H1 (cell line): ENCODE measurements at regions not wholly inside any gene's neighbourhood (a gene's known extent, or its start where the extent isn't known, plus 50 kb on each side); places are given as distances from the start of the nearest gene placed in this dataset.

ENCODE experiments used
- CTCF ChIA-PET: fragments of 300-600 bp; sonication (Branson Sonifier 250); formaldehyde crosslinking; loops from one replicate; lab custom pipeline; 2021; ENCODE audit not compliant: partially characterized antibody; lab: Charles Lee
- POLR2A ChIA-PET: fragments of 300-600 bp; sonication (Branson Sonifier 250); formaldehyde crosslinking; loops from one replicate; lab custom pipeline; 2021; ENCODE audit warnings: inconsistent platforms; ENCODE audit not compliant: partially characterized antibody; lab: Charles Lee
- DNase-seq, 2 experiments: peaks; one replicate each; pipeline versions ENCODE4 v3.0.0 to v3.0.0-alpha.2; 2010 to 2022; ENCODE audit warnings: low spot score in 2 of 2, low read depth in 1 of 2, mixed read lengths in 1 of 2
- FAIRE-seq: peaks from 2 replicates; lab custom pipeline; 2011; peaks lifted over from hg19 to GRCh38; lab: Jason Lieb, UNC
- H2AFZ ChIP-seq: 2 replicates; pipeline ENCODE4 v1.8.1; 2012; ENCODE audit warnings: low read length, inconsistent platforms
- H2AK5ac ChIP-seq: 2 replicates; pipeline ENCODE4 v1.6.1; 2013; ENCODE audit warnings: low read depth, low read length
- H2BK120ac ChIP-seq: replicated peaks from 2 replicates; pipeline ENCODE3; 2013; ENCODE audit warnings: low read depth, low read length, inconsistent platforms
- H2BK12ac ChIP-seq: 2 replicates; pipeline ENCODE4 v1.6.1; 2013; ENCODE audit warnings: low read depth, low read length
- H2BK15ac ChIP-seq: 2 replicates; pipeline ENCODE4 v1.6.1; 2013; ENCODE audit warnings: low read length
- H2BK20ac ChIP-seq: 2 replicates; pipeline ENCODE4 v1.6.1; 2013; ENCODE audit warnings: low read length
- H2BK5ac ChIP-seq: 2 replicates; pipeline ENCODE4 v1.6.1; 2013; ENCODE audit warnings: low read depth, low read length
- H3K14ac ChIP-seq: 2 replicates; pipeline ENCODE4 v1.6.1; 2013; ENCODE audit warnings: inconsistent platforms; ENCODE audit not compliant: insufficient read length
- H3K18ac ChIP-seq: 2 replicates; pipeline ENCODE4 v1.6.1; 2013; ENCODE audit warnings: low read length; ENCODE audit errors: extremely low read depth
- H3K23ac ChIP-seq: 2 replicates; pipeline ENCODE4 v1.6.1; 2013; ENCODE audit warnings: inconsistent platforms; ENCODE audit not compliant: insufficient read length
- H3K23me2 ChIP-seq: 2 replicates; pipeline ENCODE4 v1.6.1; 2013; ENCODE audit warnings: low read depth, low read length
- H3K27ac ChIP-seq: 2 replicates; pipeline ENCODE4 v1.6.1; 2011; ENCODE audit warnings: low read depth, low read length, inconsistent platforms
- H3K27me3 ChIP-seq, 4 experiments: replicated peaks in 1 of 4; 1 replicate in 1 of 4; 2 replicates in 3 of 4; pipeline versions ENCODE4 v1.6.1 to v1.8.1; 2011 to 2013; ENCODE audit warnings: low read length in 3 of 4, mild to moderate bottlenecking in 3 of 4, inconsistent platforms in 2 of 4, mixed read lengths in 2 of 4, moderate library complexity in 1 of 4; ENCODE audit not compliant: control insufficient read depth in 3 of 4, insufficient read depth in 3 of 4; ENCODE audit errors: extremely low read depth in 1 of 4
- H3K36me3 ChIP-seq, 4 experiments: 2 replicates each; pipeline versions ENCODE4 v1.6.1 to v1.8.1; 2011 to 2013; ENCODE audit warnings: mild to moderate bottlenecking in 4 of 4, low read length in 3 of 4, moderate library complexity in 2 of 4, control low read depth in 1 of 4, inconsistent platforms in 1 of 4; ENCODE audit not compliant: insufficient read depth in 4 of 4, control insufficient read depth in 2 of 4
- H3K4ac ChIP-seq: replicated peaks from 2 replicates; pipeline ENCODE3; 2013; ENCODE audit warnings: low read length, low read depth, mixed read lengths, inconsistent platforms; ENCODE audit not compliant: insufficient read length
- H3K4me1 ChIP-seq, 4 experiments: replicated peaks in 1 of 4; 1 replicate in 1 of 4; 2 replicates in 3 of 4; pipeline versions ENCODE4 v1.6.1 to v1.8.1; 2011 to 2013; ENCODE audit warnings: low read length in 3 of 4, inconsistent platforms in 2 of 4, mixed read lengths in 1 of 4; ENCODE audit not compliant: insufficient read depth in 4 of 4, control insufficient read depth in 3 of 4
- H3K4me2 ChIP-seq, 2 experiments: 2 replicates each; pipeline versions ENCODE4 v1.6.1 to v1.8.1; 2011 to 2013; ENCODE audit warnings: low read depth in 2 of 2, low read length in 2 of 2, control low read depth in 1 of 2, inconsistent platforms in 1 of 2, mild to moderate bottlenecking in 1 of 2; ENCODE audit not compliant: insufficient read depth in 1 of 2
- H3K4me3 ChIP-seq, 4 experiments: fragments of 200-600, 300-600 bp in 1 of 4; sonication (generic), shearing (Covaris generic), sonication (Bioruptor Twin) in 1 of 4; 2 replicates each; pipeline versions ENCODE4 v1.5.1 to v1.8.1; 2011 to 2016; ENCODE audit warnings: low read length in 4 of 4, low read depth in 3 of 4, control low read depth in 2 of 4, inconsistent platforms in 2 of 4, mild to moderate bottlenecking in 2 of 4, mixed read lengths in 1 of 4, moderate library complexity in 1 of 4; ENCODE audit not compliant: insufficient read depth in 2 of 4; ENCODE audit errors: extremely low read depth in 1 of 4
- H3K56ac ChIP-seq: replicated peaks from 2 replicates; pipeline ENCODE3; 2013; ENCODE audit warnings: low read depth, mild to moderate bottlenecking, mixed read lengths, low read length, inconsistent platforms; ENCODE audit not compliant: insufficient read length
- H3K79me1 ChIP-seq: 2 replicates; pipeline ENCODE4 v1.6.1; 2013; ENCODE audit warnings: low read depth, low read length, control low read depth
- H3K79me2 ChIP-seq, 2 experiments: 2 replicates each; pipeline versions ENCODE4 v1.6.1 to v1.8.1; 2012 to 2013; ENCODE audit warnings: low read length in 2 of 2, mild to moderate bottlenecking in 2 of 2, inconsistent platforms in 1 of 2; ENCODE audit not compliant: insufficient read depth in 2 of 2, control insufficient read depth in 1 of 2
- H3K9ac ChIP-seq, 4 experiments: replicated peaks in 1 of 4; 1 replicate in 1 of 4; 2 replicates in 3 of 4; pipeline versions ENCODE4 v1.6.1 to v1.8.1; 2011 to 2013; ENCODE audit warnings: low read depth in 3 of 4, low read length in 3 of 4, control low read depth in 2 of 4, mild to moderate bottlenecking in 2 of 4, moderate library complexity in 2 of 4, inconsistent platforms in 1 of 4; ENCODE audit errors: extremely low read depth in 1 of 4
- H3K9me3 ChIP-seq, 2 experiments: 2 replicates each; pipeline versions ENCODE4 v1.6.1 to v1.8.1; 2012 to 2013; ENCODE audit warnings: mild to moderate bottlenecking in 2 of 2, moderate library complexity in 2 of 2, control low read depth in 1 of 2, inconsistent platforms in 1 of 2, low read depth in 1 of 2, low read length in 1 of 2, mixed read lengths in 1 of 2; ENCODE audit not compliant: insufficient read depth in 2 of 2
- H4K20me1 ChIP-seq, 2 experiments: replicated peaks in 1 of 2; 2 replicates each; pipeline versions ENCODE3 to v1.8.1; 2011 to 2013; ENCODE audit warnings: inconsistent platforms in 2 of 2, low read length in 2 of 2, mild to moderate bottlenecking in 1 of 2; ENCODE audit not compliant: insufficient read depth in 2 of 2, control insufficient read depth in 1 of 2
- H4K5ac ChIP-seq: 2 replicates; pipeline ENCODE4 v1.6.1; 2013; ENCODE audit warnings: low read length, low read depth, mixed read lengths, inconsistent platforms; ENCODE audit not compliant: insufficient read length
- H4K8ac ChIP-seq: 2 replicates; pipeline ENCODE4 v1.8.0; 2013; ENCODE audit warnings: mild to moderate bottlenecking, moderate library complexity, low read length, inconsistent platforms; ENCODE audit not compliant: insufficient read depth; ENCODE audit errors: extremely low read depth
- H4K91ac ChIP-seq: replicated peaks from 2 replicates; pipeline ENCODE3; 2013; ENCODE audit warnings: low read length, mixed read lengths, inconsistent platforms; ENCODE audit not compliant: insufficient read length
- CBX8 ChIP-seq: fragments of 300-800, 300-1000 bp; sonication (generic); IDR thresholded peaks from 2 replicates; pipeline ENCODE4 v1.7.1; 2016; ENCODE audit warnings: low read depth, low read length, borderline replicate concordance
- CTBP2 ChIP-seq: IDR thresholded peaks from 2 replicates; pipeline ENCODE4 v1.7.0; 2011; ENCODE audit warnings: borderline replicate concordance, mild to moderate bottlenecking, moderate library complexity, mixed read lengths, low read length; ENCODE audit not compliant: insufficient read depth, insufficient read length
- CTCF ChIP-seq, 3 experiments: IDR thresholded peaks; 1 replicate in 2 of 3; 2 replicates in 1 of 3; pipeline versions ENCODE4 v1.5.1 to v1.6.1; 2011; ENCODE audit warnings: low read length in 3 of 3, mild to moderate bottlenecking in 3 of 3, inconsistent platforms in 2 of 3, low read depth in 1 of 3, moderate library complexity in 1 of 3; ENCODE audit not compliant: insufficient read depth in 1 of 3; ENCODE audit errors: control extremely low read depth in 1 of 3
- FOSL1 ChIP-seq: IDR thresholded peaks from 2 replicates; pipeline ENCODE4 v1.6.1; 2011; ENCODE audit warnings: mild to moderate bottlenecking, low read depth, low read length, moderate library complexity; ENCODE audit not compliant: insufficient read depth
- GTF2F1 ChIP-seq: IDR thresholded peaks from 2 replicates; pipeline ENCODE4 v1.6.1; 2012; ENCODE audit warnings: low read depth, low read length, improper control_type of control experiment, borderline replicate concordance
- HDAC2 ChIP-seq, 2 experiments: fragments of 300-600 bp in 1 of 2; sonication (generic) in 1 of 2; IDR thresholded peaks; 2 replicates each; pipeline ENCODE4 v1.6.1; 2011 to 2012; ENCODE audit warnings: low read depth in 2 of 2, low read length in 2 of 2, mild to moderate bottlenecking in 2 of 2, moderate library complexity in 2 of 2, borderline replicate concordance in 1 of 2, inconsistent platforms in 1 of 2
- HDAC6 ChIP-seq: IDR thresholded peaks from one replicate; pipeline ENCODE4 v1.7.1; 2012; ENCODE audit warnings: low read depth, mild to moderate bottlenecking, inconsistent platforms, low read length, moderate library complexity
- KDM4A ChIP-seq: IDR thresholded peaks from one replicate; pipeline ENCODE4 v1.7.1; 2012; ENCODE audit warnings: low read depth, mild to moderate bottlenecking, moderate library complexity, low read length, inconsistent platforms; ENCODE audit not compliant: severe bottlenecking
- POLR2AphosphoS5 ChIP-seq: IDR thresholded peaks from 2 replicates; pipeline ENCODE4 v1.6.1; 2011; ENCODE audit warnings: low read depth, low read length
- TCF12 ChIP-seq: IDR thresholded peaks from 2 replicates; pipeline ENCODE4 v1.6.1; 2011; ENCODE audit warnings: low read depth, mild to moderate bottlenecking, low read length
- USF2 ChIP-seq: IDR thresholded peaks from 2 replicates; pipeline ENCODE4 v1.6.1; 2011; ENCODE audit warnings: low read length, improper control_type of control experiment
- WGBS, 2 experiments: shearing (Covaris generic) in 1 of 2; methylation state at CpG; one replicate each; pipeline versions ENCODE4 v1.1.6 to v1.1.7; 2013 to 2015; ENCODE audit warnings: low lambda C conversion rate in 2 of 2, mixed read lengths in 2 of 2, inconsistent platforms in 1 of 2, low coverage in 1 of 2, missing lambda C conversion rate in 1 of 2; ENCODE audit not compliant: insufficient replicate concordance in 2 of 2, insufficient coverage in 1 of 2, insufficient read length in 1 of 2; ENCODE audit errors: extremely low coverage in 1 of 2, missing lambda C conversion rate in 1 of 2; 5-methylcytosine and 5-hydroxymethylcytosine counted together

- Histone ChIP-seq H3K79me2 (no peaks in the 10 kb centered on the region), H3K23ac (no peak overlapping the region), H4K20me1 (no peaks in the 10 kb centered on the region), H3K23me2 (no peaks in the 10 kb centered on the region), H3K4me2 (no peak overlapping the region), H3K9me3 (no peaks in the 10 kb centered on the region), H3K18ac (no peak overlapping the region), H3K4me3 (no peak overlapping the region), H2BK15ac (no peak overlapping the region), H4K8ac (no peak overlapping the region), H2BK12ac (no peak overlapping the region), H3K9ac (no peak overlapping the region), H2BK120ac (no peak overlapping the region), H3K36me3 (no peaks in the 10 kb centered on the region), H4K91ac (no peak overlapping the region), H3K4ac (no peak overlapping the region), H3K27me3 (no peaks in the 10 kb centered on the region), H3K4me1 (no peaks in the 10 kb centered on the region), H2BK5ac (no peak overlapping the region), H2AK5ac (no peak overlapping the region), H3K79me1 (no peaks in the 10 kb centered on the region), H2AFZ (no peak overlapping the region), H4K5ac (no peak overlapping the region), H3K14ac (no peak overlapping the region), H3K27ac (no peak overlapping the region), H3K56ac (no peak overlapping the region), H2BK20ac (no peak overlapping the region)
- no peak for FAIRE-seq
- 92% methylated on average over 3 of the region's 3 CpGs; no CpG with 5 or more reads in 1 of the 2 experiments for WGBS, 2 experiments
- DNase-seq = no peak
- ChIA-PET POLR2A (no interaction called here), CTCF (no interaction called here)
- TF ChIP-seq CTCF (IDR thresholded peaks at IDR 0.05; ENCODE audit: control extremely low read depth in 1 of 3, insufficient read depth in 1 of 3, low read depth in 1 of 3, low read length in 3 of 3) = no peak
- no peak for TF ChIP-seq HDAC2 (IDR thresholded peaks at IDR 0.05; ENCODE audit: borderline replicate concordance in 1 of 2, low read depth in 2 of 2, low read length in 2 of 2)
- TF ChIP-seq FOSL1 = no peak
- TF ChIP-seq USF2 = no peak
- TF ChIP-seq KDM4A = no peak
- no peak for TF ChIP-seq CBX8
- no peak for TF ChIP-seq TCF12
- TF ChIP-seq POLR2AphosphoS5 = no peak
- TF ChIP-seq GTF2F1 = no peak
- no peak for TF ChIP-seq CTBP2
- no peak for TF ChIP-seq HDAC6
Measured at GRCh38 chr10:78483641-78484040, 450.0 kb downstream of the RPS24 start.
